ENCODE measurements at regions not wholly inside any gene's neighbourhood (a gene's known extent, or its start where the extent isn't known, plus 50 kb on each side); places are given as distances from the start of the nearest gene placed in this dataset.

GRCh38 chrX:68913249-68913547, 84.4 kb downstream of the EFNB1 start:
- no peaks in the 10 kb centered on the region for H3K36me3 ChIP-seq (ENCODE audit: control insufficient read depth, insufficient read depth, low read length)
- peaks cover 3% of the 10 kb centered on the region for H3K4me1 ChIP-seq (ENCODE audit: control insufficient read depth, insufficient read depth, low read length)
- no peak overlapping the region for H3K27ac ChIP-seq (ENCODE audit: low read depth, low read length)
- H3K4me3 ChIP-seq (ENCODE audit: low read length): no peak overlapping the region
- H3K27me3 ChIP-seq (ENCODE audit: control insufficient read depth, insufficient read depth, low read length): peaks cover 6% of the 10 kb centered on the region
- H3K9ac ChIP-seq (ENCODE audit: low read length): no peak overlapping the region

- Histone ChIP-seq H3K4me1 (ENCODE audit: control insufficient read depth, insufficient read depth, low read length) (peaks cover 5% of the 10 kb centered on the region), H3K27ac (ENCODE audit: low read depth, low read length) (peak overlapping the region; percentile 22), H3K36me3 (ENCODE audit: control insufficient read depth, insufficient read depth, low read length) (no peaks in the 10 kb centered on the region), H3K27me3 (ENCODE audit: control insufficient read depth, insufficient read depth, low read length) (peaks cover 6% of the 10 kb centered on the region), H3K9ac (ENCODE audit: low read length) (no peak overlapping the region), H3K4me3 (ENCODE audit: low read length) (no peak overlapping the region)
These were observed 83.3 kb downstream of the EFNB1 start for GRCh38 chrX:68912113-68912512.

GRCh38 chrX:68910731-68911428, 82.1 kb downstream of the EFNB1 start:
- Histone ChIP-seq H3K4me1 (ENCODE audit: control insufficient read depth, insufficient read depth, low read length) (peaks cover 5% of the 10 kb centered on the region), H3K36me3 (ENCODE audit: control insufficient read depth, insufficient read depth, low read length) (no peaks in the 10 kb centered on the region), H3K4me3 (ENCODE audit: low read length) (no peak overlapping the region), H3K27me3 (ENCODE audit: control insufficient read depth, insufficient read depth, low read length) (peaks cover 3% of the 10 kb centered on the region), H3K27ac (ENCODE audit: low read depth, low read length) (no peak overlapping the region), H3K9ac (ENCODE audit: low read length) (no peak overlapping the region)

- peaks cover 3% of the 10 kb centered on the region for H3K27me3 ChIP-seq (ENCODE audit: control insufficient read depth, insufficient read depth, low read length)
- H3K36me3 ChIP-seq (ENCODE audit: control insufficient read depth, insufficient read depth, low read length): no peaks in the 10 kb centered on the region
These were observed 81.1 kb downstream of the EFNB1 start for GRCh38 chrX:68909945-68910344.

GRCh38 chrX:68908071-68908470, 79.2 kb downstream of the EFNB1 start:
- H3K27ac ChIP-seq (ENCODE audit: low read depth, low read length): no peak overlapping the region

More at GRCh38 chrX:68909945-68910344, 81.1 kb downstream of the EFNB1 start:
- Histone ChIP-seq H3K9ac (ENCODE audit: low read length) (no peak overlapping the region), H3K4me1 (ENCODE audit: control insufficient read depth, insufficient read depth, low read length) (peaks cover 5% of the 10 kb centered on the region), H3K4me3 (ENCODE audit: low read length) (no peak overlapping the region), H3K27ac (ENCODE audit: low read depth, low read length) (no peak overlapping the region)

GRCh38 chrX:68902706-68903504, 74.1 kb downstream of the EFNB1 start:
- Histone ChIP-seq H3K9ac (ENCODE audit: low read length) (no peak overlapping the region), H3K27ac (ENCODE audit: low read depth, low read length) (no peak overlapping the region), H3K4me1 (ENCODE audit: control insufficient read depth, insufficient read depth, low read length) (peaks cover 2% of the 10 kb centered on the region), H3K27me3 (ENCODE audit: control insufficient read depth, insufficient read depth, low read length) (no peaks in the 10 kb centered on the region), H3K4me3 (ENCODE audit: low read length) (no peak overlapping the region), H3K36me3 (ENCODE audit: control insufficient read depth, insufficient read depth, low read length) (no peaks in the 10 kb centered on the region)

More at GRCh38 chrX:68908071-68908470, 79.2 kb downstream of the EFNB1 start:
- Histone ChIP-seq H3K9ac (ENCODE audit: low read length) (no peak overlapping the region), H3K4me1 (ENCODE audit: control insufficient read depth, insufficient read depth, low read length) (peaks cover 5% of the 10 kb centered on the region), H3K36me3 (ENCODE audit: control insufficient read depth, insufficient read depth, low read length) (no peaks in the 10 kb centered on the region), H3K27me3 (ENCODE audit: control insufficient read depth, insufficient read depth, low read length) (peaks cover 3% of the 10 kb centered on the region), H3K4me3 (ENCODE audit: low read length) (no peak overlapping the region)

GRCh38 chrX:68901519-68901918, 72.7 kb downstream of the EFNB1 start:
- H3K27ac ChIP-seq (ENCODE audit: low read depth, low read length): no peak overlapping the region
- H3K27me3 ChIP-seq (ENCODE audit: control insufficient read depth, insufficient read depth, low read length): no peaks in the 10 kb centered on the region
- H3K9ac ChIP-seq (ENCODE audit: low read length): no peak overlapping the region
- H3K4me1 ChIP-seq (ENCODE audit: control insufficient read depth, insufficient read depth, low read length): no peaks in the 10 kb centered on the region
- no peaks in the 10 kb centered on the region for H3K36me3 ChIP-seq (ENCODE audit: control insufficient read depth, insufficient read depth, low read length)
- no peak overlapping the region for H3K4me3 ChIP-seq (ENCODE audit: low read length)

GRCh38 chrX:68898598-68898997, 69.8 kb downstream of the EFNB1 start:
- Histone ChIP-seq H3K27ac (ENCODE audit: low read depth, low read length) (no peak overlapping the region), H3K36me3 (ENCODE audit: control insufficient read depth, insufficient read depth, low read length) (no peaks in the 10 kb centered on the region), H3K4me1 (ENCODE audit: control insufficient read depth, insufficient read depth, low read length) (peaks cover 11% of the 10 kb centered on the region), H3K9ac (ENCODE audit: low read length) (no peak overlapping the region), H3K27me3 (ENCODE audit: control insufficient read depth, insufficient read depth, low read length) (peaks cover 2% of the 10 kb centered on the region), H3K4me3 (ENCODE audit: low read length) (no peak overlapping the region)

GRCh38 chrX:68897118-68897945, 68.5 kb downstream of the EFNB1 start:
- peaks cover 12% of the 10 kb centered on the region for H3K4me1 ChIP-seq (ENCODE audit: control insufficient read depth, insufficient read depth, low read length)
- H3K4me3 ChIP-seq (ENCODE audit: low read length): no peak overlapping the region
- no peaks in the 10 kb centered on the region for H3K36me3 ChIP-seq (ENCODE audit: control insufficient read depth, insufficient read depth, low read length)
- H3K27ac ChIP-seq (ENCODE audit: low read depth, low read length): no peak overlapping the region
- no peak overlapping the region for H3K9ac ChIP-seq (ENCODE audit: low read length)
- peaks cover 2% of the 10 kb centered on the region for H3K27me3 ChIP-seq (ENCODE audit: control insufficient read depth, insufficient read depth, low read length)

GRCh38 chrX:68896581-68896980, 67.8 kb downstream of the EFNB1 start:
- no peak overlapping the region for H3K27ac ChIP-seq (ENCODE audit: low read depth, low read length)
- no peak overlapping the region for H3K9ac ChIP-seq (ENCODE audit: low read length)
- no peak overlapping the region for H3K4me3 ChIP-seq (ENCODE audit: low read length)
- H3K36me3 ChIP-seq (ENCODE audit: control insufficient read depth, insufficient read depth, low read length): no peaks in the 10 kb centered on the region
- H3K4me1 ChIP-seq (ENCODE audit: control insufficient read depth, insufficient read depth, low read length): peaks cover 12% of the 10 kb centered on the region
- peaks cover 4% of the 10 kb centered on the region for H3K27me3 ChIP-seq (ENCODE audit: control insufficient read depth, insufficient read depth, low read length)

GRCh38 chrX:68895778-68896177, 67.0 kb downstream of the EFNB1 start:
- peak overlapping the region; percentile 89 for H3K27ac ChIP-seq (ENCODE audit: low read depth, low read length)
- H3K4me1 ChIP-seq (ENCODE audit: control insufficient read depth, insufficient read depth, low read length): peaks cover 12% of the 10 kb centered on the region
- H3K36me3 ChIP-seq (ENCODE audit: control insufficient read depth, insufficient read depth, low read length): no peaks in the 10 kb centered on the region
- peaks cover 4% of the 10 kb centered on the region for H3K27me3 ChIP-seq (ENCODE audit: control insufficient read depth, insufficient read depth, low read length)
- H3K4me3 ChIP-seq (ENCODE audit: low read length): no peak overlapping the region
- no peak overlapping the region for H3K9ac ChIP-seq (ENCODE audit: low read length)

- H3K36me3 ChIP-seq (ENCODE audit: control insufficient read depth, insufficient read depth, low read length): no peaks in the 10 kb centered on the region
- no peak overlapping the region for H3K9ac ChIP-seq (ENCODE audit: low read length)
- H3K4me1 ChIP-seq (ENCODE audit: control insufficient read depth, insufficient read depth, low read length): peaks cover 12% of the 10 kb centered on the region
- H3K4me3 ChIP-seq (ENCODE audit: low read length): peak overlapping the region; percentile 12
- peaks cover 4% of the 10 kb centered on the region for H3K27me3 ChIP-seq (ENCODE audit: control insufficient read depth, insufficient read depth, low read length)
- peak overlapping the region; percentile 89 for H3K27ac ChIP-seq (ENCODE audit: low read depth, low read length)
These were observed 66.5 kb downstream of the EFNB1 start for GRCh38 chrX:68895341-68895755.
